OCI-LY1 (cell line): ENCODE measurements at regions not wholly inside any gene's neighbourhood (a gene's known extent, or its start where the extent isn't known, plus 50 kb on each side); places are given as distances from the start of the nearest gene placed in this dataset.

ENCODE experiments used
- EZH2 ChIP-seq: fragments of 200-600 bp; sonication (generic), shearing (Covaris generic); IDR thresholded peaks from 2 replicates; pipeline ENCODE4 v1.8.0; 2017; ENCODE audit warnings: borderline replicate concordance, mixed run types, mild to moderate bottlenecking, antibody characterized with exemption, low read length, moderate library complexity, mixed read lengths
- TF ChIP-seq, protein P1 (sequence below): fragments of 200-600 bp; sonication (generic), shearing (Covaris generic); IDR thresholded peaks from 2 replicates; pipeline ENCODE4 v1.5.1; 2017; ENCODE audit warnings: mild to moderate bottlenecking, antibody characterized with exemption, low read length, moderate library complexity, mixed read lengths

DNA sequence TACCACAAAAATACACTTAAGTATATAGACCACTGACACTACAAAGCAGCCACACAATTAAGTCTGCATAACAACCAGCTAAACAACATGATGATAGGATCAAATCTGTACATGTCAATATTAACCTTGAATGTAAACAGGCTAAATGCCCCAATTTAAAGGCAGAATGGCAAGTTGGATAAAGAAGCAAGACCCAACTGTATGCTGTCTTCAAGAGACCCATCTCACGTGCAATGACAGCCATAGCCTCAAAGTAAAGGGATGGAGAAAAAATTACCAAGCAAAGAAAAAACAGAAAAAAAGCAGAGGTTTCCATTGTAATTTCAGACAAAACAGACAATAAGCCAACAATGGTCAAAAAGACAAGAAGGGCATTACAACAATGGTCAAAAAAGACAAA is 77.3 kb upstream of the APC start:
- TF ChIP-seq, protein P1, sequence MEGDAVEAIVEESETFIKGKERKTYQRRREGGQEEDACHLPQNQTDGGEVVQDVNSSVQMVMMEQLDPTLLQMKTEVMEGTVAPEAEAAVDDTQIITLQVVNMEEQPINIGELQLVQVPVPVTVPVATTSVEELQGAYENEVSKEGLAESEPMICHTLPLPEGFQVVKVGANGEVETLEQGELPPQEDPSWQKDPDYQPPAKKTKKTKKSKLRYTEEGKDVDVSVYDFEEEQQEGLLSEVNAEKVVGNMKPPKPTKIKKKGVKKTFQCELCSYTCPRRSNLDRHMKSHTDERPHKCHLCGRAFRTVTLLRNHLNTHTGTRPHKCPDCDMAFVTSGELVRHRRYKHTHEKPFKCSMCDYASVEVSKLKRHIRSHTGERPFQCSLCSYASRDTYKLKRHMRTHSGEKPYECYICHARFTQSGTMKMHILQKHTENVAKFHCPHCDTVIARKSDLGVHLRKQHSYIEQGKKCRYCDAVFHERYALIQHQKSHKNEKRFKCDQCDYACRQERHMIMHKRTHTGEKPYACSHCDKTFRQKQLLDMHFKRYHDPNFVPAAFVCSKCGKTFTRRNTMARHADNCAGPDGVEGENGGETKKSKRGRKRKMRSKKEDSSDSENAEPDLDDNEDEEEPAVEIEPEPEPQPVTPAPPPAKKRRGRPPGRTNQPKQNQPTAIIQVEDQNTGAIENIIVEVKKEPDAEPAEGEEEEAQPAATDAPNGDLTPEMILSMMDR = no peak
- no peak for TF ChIP-seq EZH2
